WTC11 (cell line): ENCODE measurements at regions not wholly inside any gene's neighbourhood (a gene's known extent, or its start where the extent isn't known, plus 50 kb on each side); places are given as distances from the start of the nearest gene placed in this dataset.
"Not testable (repeated sequence)": the region's sequence is repeated elsewhere in the genome, so short reads cannot be mapped to it uniquely, and the experiment has no call there.

Experiments used
- ATAC-seq: fragments of 200-7000 bp; cut with Tn5 transposase; 2 replicates; pipeline ENCODE4 v1.10.0; 2021; ENCODE audit warnings: mild to moderate bottlenecking, moderate library complexity
- CTCF ChIA-PET: fragments of 300-600 bp; sonication (Branson Sonifier 250); formaldehyde crosslinking; loops from one replicate; lab custom pipeline; 2021; ENCODE audit warnings: antibody characterized with exemption; lab: Charles Lee
- POLR2A ChIA-PET: fragments of 350-600 bp; sonication (Branson Sonifier 250); formaldehyde crosslinking; loops from one replicate; lab custom pipeline; 2021; ENCODE audit warnings: antibody characterized with exemption; lab: Charles Lee
- DNase-seq: peaks from one replicate; pipeline ENCODE4 v3.0.0; 2021; ENCODE audit warnings: low spot score
- H3K27ac Mint-ChIP-seq: 2 replicates; pipeline ENCODE4 v1.8.0; 2021; ENCODE audit warnings: mixed read lengths
- H3K27me3 Mint-ChIP-seq: 2 replicates; pipeline ENCODE4 v1.8.0; 2021; ENCODE audit warnings: low read depth, mild to moderate bottlenecking, moderate library complexity, mixed read lengths
- H3K36me3 Mint-ChIP-seq: 2 replicates; pipeline ENCODE4 v1.8.0; 2021; ENCODE audit warnings: mixed read lengths
- H3K4me1 Mint-ChIP-seq: 2 replicates; pipeline ENCODE4 v1.8.0; 2022; ENCODE audit warnings: mixed read lengths
- H3K4me3 Mint-ChIP-seq: 2 replicates; pipeline ENCODE4 v1.8.0; 2021; ENCODE audit warnings: mild to moderate bottlenecking, moderate library complexity, mixed read lengths
- H3K9me3 Mint-ChIP-seq: 2 replicates; pipeline ENCODE4 v1.8.0; 2021; ENCODE audit warnings: mixed read lengths
- ARID4B ChIP-seq: sonication (generic); formaldehyde crosslinking; IDR thresholded peaks from 2 replicates; pipeline ENCODE4 v1.8.0; 2023; ENCODE audit warnings: missing genetic modification reagents, mild to moderate bottlenecking, borderline replicate concordance
- CBFB ChIP-seq: sonication (generic); formaldehyde crosslinking; IDR thresholded peaks from 2 replicates; pipeline ENCODE4 v1.8.1; 2022; ENCODE audit warnings: mild to moderate bottlenecking, low read depth, missing genetic modification reagents
- E2F5 ChIP-seq: sonication (generic); formaldehyde crosslinking; IDR thresholded peaks from 2 replicates; pipeline ENCODE4 v1.8.1; 2022; ENCODE audit warnings: mild to moderate bottlenecking, moderate library complexity, missing genetic modification reagents
- FOXP4 ChIP-seq: sonication (generic); formaldehyde crosslinking; IDR thresholded peaks from 2 replicates; pipeline ENCODE4 v1.8.0; 2022; ENCODE audit warnings: mild to moderate bottlenecking, missing genetic modification reagents
- GRHL2 ChIP-seq: fragments of 250-450 bp; sonication (Bioruptor Pico); IDR thresholded peaks from 2 replicates; pipeline ENCODE4 v1.8.0; 2022; ENCODE audit warnings: mild to moderate bottlenecking, moderate library complexity; ENCODE audit not compliant: insufficient replicate concordance, severe bottlenecking
- IRF1 ChIP-seq: sonication (generic); formaldehyde crosslinking; IDR thresholded peaks from 2 replicates; pipeline ENCODE4 v1.8.0; 2023; ENCODE audit warnings: missing genetic modification reagents
- SP1 ChIP-seq: sonication (generic); formaldehyde crosslinking; conservative IDR thresholded peaks from 2 replicates; pipeline ENCODE4 v1.8.1; 2022; ENCODE audit warnings: missing genetic modification reagents
- TEAD1 ChIP-seq: sonication (generic); formaldehyde crosslinking; IDR thresholded peaks from 2 replicates; pipeline ENCODE4 v1.8.0; 2022; ENCODE audit warnings: mild to moderate bottlenecking, missing genetic modification reagents
- USF2 ChIP-seq: sonication (generic); formaldehyde crosslinking; IDR thresholded peaks from 2 replicates; pipeline ENCODE4 v1.8.1; 2023; ENCODE audit warnings: mild to moderate bottlenecking, missing genetic modification reagents, moderate library complexity
- ZNF263 ChIP-seq: sonication (generic); formaldehyde crosslinking; IDR thresholded peaks from 2 replicates; pipeline ENCODE4 v1.8.1; 2022; ENCODE audit warnings: low read depth, mild to moderate bottlenecking, moderate library complexity, missing genetic modification reagents

GRCh38 chr5:108451269-108451668, 69.4 kb upstream of the FBXL17 start:
- H3K9me3 Mint-ChIP-seq: peaks cover 44% of the 10 kb centered on the region
- peaks cover 35% of the 10 kb centered on the region for H3K36me3 Mint-ChIP-seq
- DNase-seq: no peak
- H3K4me1 Mint-ChIP-seq: no peaks in the 10 kb centered on the region
- no peak overlapping the region for H3K4me3 Mint-ChIP-seq
- CTCF ChIA-PET: interaction anchor here (0.6 kb wide), 1 partner anchor 377 kb away, joined by 3 read pairs; no protein-coding TSS in a partner anchor
- no peak for TF ChIP-seq SP1
- TF ChIP-seq IRF1 (CRISPR knock-in tag): no peak
- TF ChIP-seq TEAD1 (CRISPR knock-in tag): no peak
- TF ChIP-seq FOXP4: no peak
- TF ChIP-seq ARID4B (CRISPR knock-in tag): no peak
- TF ChIP-seq E2F5 (CRISPR knock-in tag): no peak
- TF ChIP-seq GRHL2 (CRISPR knock-in tag): no peak
- no peak for TF ChIP-seq ZNF263 (CRISPR knock-in tag)
- TF ChIP-seq CBFB: no peak
- no peak for TF ChIP-seq USF2
- H3K27me3 Mint-ChIP-seq: no peaks in the 10 kb centered on the region; the same call in 1 of the 2 replicates
- 0 out of 2 replicates have a peak, but pooled peaks have one; percentile 20 for ATAC-seq
- POLR2A ChIA-PET: no interaction called here
- no peak overlapping the region for H3K27ac Mint-ChIP-seq

- ATAC-seq, H3K4me3 Mint-ChIP-seq: not testable (repeated sequence)
Measured at GRCh38 chr5:108444130-108444529, 62.2 kb upstream of the FBXL17 start.

GRCh38 chr5:108442063-108442651, 60.3 kb upstream of the FBXL17 start:
- CTCF ChIA-PET, H3K4me3 Mint-ChIP-seq, H3K27ac Mint-ChIP-seq, H3K27me3 Mint-ChIP-seq, DNase-seq, POLR2A ChIA-PET, ATAC-seq, H3K4me1 Mint-ChIP-seq: not testable (repeated sequence)
- Mint-ChIP-seq H3K36me3 (peaks cover 14% of the 10 kb centered on the region; the same call in 1 of the 2 replicates), H3K9me3 (peaks cover 39% of the 10 kb centered on the region)

More at GRCh38 chr5:108444130-108444529, 62.2 kb upstream of the FBXL17 start:
- POLR2A ChIA-PET, H3K27ac Mint-ChIP-seq, H3K27me3 Mint-ChIP-seq, DNase-seq, H3K4me1 Mint-ChIP-seq, CTCF ChIA-PET: not testable (repeated sequence)
- peaks cover 32% of the 10 kb centered on the region for H3K9me3 Mint-ChIP-seq
- H3K36me3 Mint-ChIP-seq: peaks cover 14% of the 10 kb centered on the region; the same call in 1 of the 2 replicates
